ENCODE measurements at regions not wholly inside any gene's neighbourhood (a gene's known extent, or its start where the extent isn't known, plus 50 kb on each side); places are given as distances from the start of the nearest gene placed in this dataset.

- TF ChIP-seq POLR2A (IDR thresholded peaks at IDR 0.05) = no peak
- TF ChIP-seq CTCF (IDR thresholded peaks at IDR 0.05) = no peak
These were observed 174.1 kb downstream of the SATB1 start for GRCh38 chr3:18250991-18251390.

Measured in ovary (tissue), 3 donors.